HEK293T (cell line): ENCODE measurements at regions not wholly inside any gene's neighbourhood (a gene's known extent, or its start where the extent isn't known, plus 50 kb on each side); places are given as distances from the start of the nearest gene placed in this dataset.

Experiments used
- CTCF ChIA-PET: fragments of 350-600 bp; formaldehyde crosslinking; extraction: SDS; loops from one replicate; lab custom pipeline; 2021; ENCODE audit warnings: antibody characterized with exemption, inconsistent platforms; lab: Yijun Ruan, JAX
- POLR2A ChIA-PET: fragments of 350-600 bp; formaldehyde crosslinking; extraction: SDS; loops from one replicate; lab custom pipeline; 2020; ENCODE audit warnings: antibody characterized with exemption, inconsistent platforms; lab: Yijun Ruan, JAX
- DNase-seq: peaks from one replicate; pipeline ENCODE4 v3.0.0; 2012; ENCODE audit warnings: mixed read lengths; ENCODE audit errors: extremely low spot score
- ARNT ChIP-seq: fragments of 450-650 bp; IDR thresholded peaks from 2 replicates; pipeline ENCODE4 v1.6.1; 2017; ENCODE audit warnings: mild to moderate bottlenecking
- BHLHE40 ChIP-seq: fragments of 450-650 bp; IDR thresholded peaks from 2 replicates; pipeline ENCODE4 v1.6.1; 2016; ENCODE audit warnings: mild to moderate bottlenecking, moderate library complexity, borderline replicate concordance
- CTBP1 ChIP-seq: fragments of 450-650 bp; IDR thresholded peaks from 2 replicates; pipeline ENCODE4 v1.6.1; 2016; ENCODE audit warnings: borderline replicate concordance
- ELF4 ChIP-seq: fragments of 450-650 bp; IDR thresholded peaks from 2 replicates; pipeline ENCODE4 v1.6.1; 2017; ENCODE audit warnings: antibody characterized with exemption
- FOXA1 ChIP-seq: fragments of 450-650 bp; IDR thresholded peaks from 2 replicates; pipeline ENCODE4 v1.6.1; 2016; ENCODE audit warnings: mild to moderate bottlenecking
- FOXK2 ChIP-seq: fragments of 450-650 bp; IDR thresholded peaks from 2 replicates; pipeline ENCODE4 v1.6.1; 2016; ENCODE audit warnings: mild to moderate bottlenecking
- FOXM1 ChIP-seq: fragments of 450-650 bp; IDR thresholded peaks from 2 replicates; pipeline ENCODE4 v1.6.1; 2017; ENCODE audit warnings: mild to moderate bottlenecking, borderline replicate concordance
- HDGF ChIP-seq: fragments of 450-650 bp; IDR thresholded peaks from 2 replicates; pipeline ENCODE4 v1.6.1; 2017; ENCODE audit warnings: antibody characterized with exemption, borderline replicate concordance
- L3MBTL2 ChIP-seq: fragments of 450-650 bp; conservative IDR thresholded peaks from 2 replicates; pipeline ENCODE4 v1.6.1; 2016; ENCODE audit warnings: mild to moderate bottlenecking
- LEF1 ChIP-seq: fragments of 450-650 bp; IDR thresholded peaks from 2 replicates; pipeline ENCODE4 v1.6.1; 2017; ENCODE audit warnings: mild to moderate bottlenecking, borderline replicate concordance
- NFRKB ChIP-seq: fragments of 450-650 bp; IDR thresholded peaks from 2 replicates; pipeline ENCODE4 v1.6.1; 2016; ENCODE audit warnings: mild to moderate bottlenecking, moderate library complexity
- SP1 ChIP-seq: fragments of 450-650 bp; IDR thresholded peaks from 2 replicates; pipeline ENCODE4 v1.6.1; 2017
- SUZ12 ChIP-seq: fragments of 450-650 bp; IDR thresholded peaks from 2 replicates; pipeline ENCODE4 v1.6.1; 2016; ENCODE audit warnings: mild to moderate bottlenecking
- TARDBP ChIP-seq: fragments of 450-650 bp; IDR thresholded peaks from 2 replicates; pipeline ENCODE4 v1.6.1; 2016
- ZNF384 ChIP-seq: fragments of 450-650 bp; IDR thresholded peaks from 2 replicates; pipeline ENCODE4 v1.6.1; 2016
- TF ChIP-seq, protein P1 (sequence below): fragments of 450-650 bp; IDR thresholded peaks from 2 replicates; pipeline ENCODE4 v1.6.1; 2016

GRCh38 chr22:46058591-46059519, 81.9 kb upstream of the WNT7B start:
- ChIA-PET POLR2A (interaction anchor here (1.0 kb wide), 1 partner anchor 11 kb away, joined by 4 read pairs; no protein-coding TSS in a partner anchor), CTCF (no interaction called here)
- TF ChIP-seq ELF4 (no peak), CTBP1 (no peak), ZNF384 (no peak)
- no peak for DNase-seq

DNA sequence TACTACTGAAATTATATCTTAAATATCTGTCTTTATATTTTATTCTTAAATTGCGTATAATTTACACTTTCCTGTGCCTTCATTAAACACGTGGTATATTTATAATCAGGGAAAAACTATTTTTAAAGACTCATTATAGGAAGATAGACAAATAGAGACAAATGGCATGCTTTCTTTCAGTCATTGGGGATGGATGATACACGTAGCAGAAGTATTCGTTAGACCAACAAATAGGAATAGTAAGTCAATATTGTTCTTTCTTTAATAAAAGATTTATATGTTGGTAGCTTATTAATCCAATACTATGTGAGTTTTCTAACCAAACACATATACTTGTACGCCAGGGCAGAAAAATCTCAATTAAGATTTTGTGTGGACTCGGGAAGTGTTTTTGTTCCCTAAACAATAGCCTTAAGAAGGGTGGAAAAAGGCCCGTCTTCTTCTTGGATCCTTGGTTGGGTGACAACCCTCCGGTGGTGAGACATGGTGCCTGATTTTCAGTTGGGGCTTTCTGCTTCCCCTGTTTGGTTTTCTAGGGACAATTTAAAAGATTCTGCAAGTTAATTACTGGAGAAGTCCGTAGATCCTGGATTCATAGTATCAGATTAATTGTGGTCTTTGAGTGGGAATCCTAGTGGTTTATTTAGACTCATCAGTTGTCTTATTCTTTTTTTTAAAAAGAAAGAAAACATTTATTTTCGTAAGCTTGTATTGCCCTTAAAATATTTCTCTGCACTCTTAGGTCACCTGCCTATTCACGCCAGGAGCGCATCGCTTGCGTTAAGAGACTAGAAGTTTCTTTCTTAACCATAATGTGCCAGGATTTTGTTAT, 83.5 kb upstream of the WNT7B start:
- TF ChIP-seq FOXA1, result no peak
- no peak for TF ChIP-seq L3MBTL2
- TF ChIP-seq FOXK2, result no peak
- no peak for TF ChIP-seq ZNF384
- CTCF ChIA-PET, result no interaction called here
- POLR2A ChIA-PET, result no interaction called here
- no peak for DNase-seq

- DNase-seq, result no peak
- ChIA-PET CTCF (no interaction called here), POLR2A (no interaction called here)
- TF ChIP-seq FOXK2 (no peak), L3MBTL2 (no peak), LEF1 (no peak), FOXA1 (no peak), FOXM1 (no peak), ARNT (no peak), SP1 (no peak), CTBP1 (no peak), NFRKB (no peak), TARDBP (no peak), BHLHE40 (no peak), SUZ12 (no peak), HDGF (no peak)
- TF ChIP-seq, protein P1, sequence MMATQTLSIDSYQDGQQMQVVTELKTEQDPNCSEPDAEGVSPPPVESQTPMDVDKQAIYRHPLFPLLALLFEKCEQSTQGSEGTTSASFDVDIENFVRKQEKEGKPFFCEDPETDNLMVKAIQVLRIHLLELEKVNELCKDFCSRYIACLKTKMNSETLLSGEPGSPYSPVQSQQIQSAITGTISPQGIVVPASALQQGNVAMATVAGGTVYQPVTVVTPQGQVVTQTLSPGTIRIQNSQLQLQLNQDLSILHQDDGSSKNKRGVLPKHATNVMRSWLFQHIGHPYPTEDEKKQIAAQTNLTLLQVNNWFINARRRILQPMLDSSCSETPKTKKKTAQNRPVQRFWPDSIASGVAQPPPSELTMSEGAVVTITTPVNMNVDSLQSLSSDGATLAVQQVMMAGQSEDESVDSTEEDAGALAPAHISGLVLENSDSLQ, result no peak
These were observed 84.2 kb upstream of the WNT7B start for GRCh38 chr22:46061124-46061500.

GRCh38 chr22:46061501-46062231, 84.7 kb upstream of the WNT7B start:
- DNase-seq, result no peak
- no peak for TF ChIP-seq LEF1
- no peak for TF ChIP-seq NFRKB
- TF ChIP-seq ELF4, result no peak
- TF ChIP-seq FOXA1, result no peak
- TF ChIP-seq FOXK2, result no peak
- CTCF ChIA-PET, result interaction anchor here (0.5 kb wide), 1 partner anchor 10 kb away, joined by 3 read pairs; no protein-coding TSS in a partner anchor
- POLR2A ChIA-PET, result no interaction called here

- DNase-seq, result no peak
- ChIA-PET CTCF (interaction anchor here (0.5 kb wide), 1 partner anchor 10 kb away, joined by 3 read pairs; no protein-coding TSS in a partner anchor), POLR2A (interaction anchor here (1.1 kb wide), 1 partner anchor 9 kb away, joined by 3 read pairs; no protein-coding TSS in a partner anchor)
- TF ChIP-seq ZNF384 (no peak), ARNT (no peak), HDGF (no peak), FOXM1 (no peak), L3MBTL2 (no peak), ELF4 (no peak), LEF1 (no peak), FOXA1 (no peak), SP1 (no peak), BHLHE40 (no peak), NFRKB (no peak), SUZ12 (no peak), CTBP1 (no peak), FOXK2 (no peak), TARDBP (no peak)
- TF ChIP-seq, protein P1, result no peak
These were observed 85.3 kb upstream of the WNT7B start for GRCh38 chr22:46062232-46062615.

GRCh38 chr22:46062971-46063631, 86.1 kb upstream of the WNT7B start:
- TF ChIP-seq BHLHE40 (no peak), FOXK2 (no peak), CTBP1 (no peak), ZNF384 (no peak), L3MBTL2 (no peak), LEF1 (no peak), ELF4 (no peak), SP1 (no peak), TARDBP (no peak), NFRKB (no peak), FOXM1 (no peak), HDGF (no peak), FOXA1 (no peak), SUZ12 (no peak), ARNT (no peak)
- TF ChIP-seq, protein P1, result no peak
- ChIA-PET CTCF (no interaction called here), POLR2A (interaction anchor here (1.1 kb wide), 1 partner anchor 8 kb away, joined by 3 read pairs; no protein-coding TSS in a partner anchor)
- DNase-seq, result no peak
